DOHH2 (cell line): ENCODE measurements at regions not wholly inside any gene's neighbourhood (a gene's known extent, or its start where the extent isn't known, plus 50 kb on each side); places are given as distances from the start of the nearest gene placed in this dataset.

ENCODE experiments used
- EZH2phosphoT487 ChIP-seq: fragments of 200-600 bp; sonication (generic); IDR thresholded peaks from 2 replicates; pipeline ENCODE4 v1.6.1; 2017; ENCODE audit warnings: borderline replicate concordance, mild to moderate bottlenecking, antibody characterized with exemption, low read length, moderate library complexity, mixed read lengths
- TF ChIP-seq, protein P1 (sequence below): fragments of 200-600 bp; sonication (generic); IDR thresholded peaks from one replicate; pipeline ENCODE4 v1.5.1; 2014; ENCODE audit warnings: antibody characterized with exemption, mild to moderate bottlenecking, low read depth, low read length; ENCODE audit not compliant: poor library complexity, severe bottlenecking

DNA sequence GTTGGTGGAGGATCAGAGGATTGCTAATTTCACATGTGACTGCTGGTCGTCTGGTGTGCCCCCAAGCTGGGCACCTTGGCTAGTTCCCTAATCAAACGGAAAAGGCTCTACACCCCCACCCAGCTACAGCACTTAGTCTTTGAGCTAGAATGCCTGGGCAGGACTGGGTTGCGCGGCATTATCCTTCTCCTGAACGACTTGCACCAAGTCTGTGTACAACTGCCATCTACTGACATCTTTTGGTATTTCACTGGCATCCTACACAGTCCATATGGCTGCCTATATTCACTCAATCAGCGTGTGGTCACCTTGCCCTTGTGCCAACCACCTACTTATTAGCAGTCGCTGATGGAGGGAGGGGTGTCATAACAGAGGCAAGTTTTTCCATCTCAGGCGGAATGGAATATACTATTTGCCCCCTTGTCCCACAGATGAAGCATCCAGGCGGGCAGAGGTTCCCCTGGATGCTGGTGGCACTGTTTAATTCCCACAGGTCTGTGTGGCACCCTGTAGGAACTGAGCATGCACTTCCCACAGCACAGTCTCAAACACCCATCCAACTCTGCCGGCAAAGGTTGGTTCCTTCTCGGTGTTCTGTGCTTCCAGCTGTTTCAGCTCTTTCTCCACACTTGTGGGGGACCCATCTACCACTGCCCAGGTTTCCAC lies 150.1 kb downstream of the OSTF1 start:
- TF ChIP-seq, protein P1, sequence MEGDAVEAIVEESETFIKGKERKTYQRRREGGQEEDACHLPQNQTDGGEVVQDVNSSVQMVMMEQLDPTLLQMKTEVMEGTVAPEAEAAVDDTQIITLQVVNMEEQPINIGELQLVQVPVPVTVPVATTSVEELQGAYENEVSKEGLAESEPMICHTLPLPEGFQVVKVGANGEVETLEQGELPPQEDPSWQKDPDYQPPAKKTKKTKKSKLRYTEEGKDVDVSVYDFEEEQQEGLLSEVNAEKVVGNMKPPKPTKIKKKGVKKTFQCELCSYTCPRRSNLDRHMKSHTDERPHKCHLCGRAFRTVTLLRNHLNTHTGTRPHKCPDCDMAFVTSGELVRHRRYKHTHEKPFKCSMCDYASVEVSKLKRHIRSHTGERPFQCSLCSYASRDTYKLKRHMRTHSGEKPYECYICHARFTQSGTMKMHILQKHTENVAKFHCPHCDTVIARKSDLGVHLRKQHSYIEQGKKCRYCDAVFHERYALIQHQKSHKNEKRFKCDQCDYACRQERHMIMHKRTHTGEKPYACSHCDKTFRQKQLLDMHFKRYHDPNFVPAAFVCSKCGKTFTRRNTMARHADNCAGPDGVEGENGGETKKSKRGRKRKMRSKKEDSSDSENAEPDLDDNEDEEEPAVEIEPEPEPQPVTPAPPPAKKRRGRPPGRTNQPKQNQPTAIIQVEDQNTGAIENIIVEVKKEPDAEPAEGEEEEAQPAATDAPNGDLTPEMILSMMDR, result peak; percentile 45
- TF ChIP-seq EZH2phosphoT487, result no peak
